CD4-positive, alpha-beta T cell treated with Interleukin-4 for 4 hours (primary cell): ENCODE measurements at regions not wholly inside any gene's neighbourhood (a gene's known extent, or its start where the extent isn't known, plus 50 kb on each side); places are given as distances from the start of the nearest gene placed in this dataset.
"Not testable (repeated sequence)": the region's sequence is repeated elsewhere in the genome, so short reads cannot be mapped to it uniquely, and the experiment has no call there.

Experiments used
- DNase-seq: peaks from one replicate; pipeline ENCODE4 v3.0.0-alpha.2; 2020

GRCh38 chr5:92081958-92082712 is 699.0 kb upstream of the ARRDC3 start:
- DNase-seq: no peak

- no peak for DNase-seq
Measured at GRCh38 chr5:92070786-92071185, 687.7 kb upstream of the ARRDC3 start.

- no peak for DNase-seq
Measured at GRCh38 chr5:92064993-92065392, 681.9 kb upstream of the ARRDC3 start.

DNA sequence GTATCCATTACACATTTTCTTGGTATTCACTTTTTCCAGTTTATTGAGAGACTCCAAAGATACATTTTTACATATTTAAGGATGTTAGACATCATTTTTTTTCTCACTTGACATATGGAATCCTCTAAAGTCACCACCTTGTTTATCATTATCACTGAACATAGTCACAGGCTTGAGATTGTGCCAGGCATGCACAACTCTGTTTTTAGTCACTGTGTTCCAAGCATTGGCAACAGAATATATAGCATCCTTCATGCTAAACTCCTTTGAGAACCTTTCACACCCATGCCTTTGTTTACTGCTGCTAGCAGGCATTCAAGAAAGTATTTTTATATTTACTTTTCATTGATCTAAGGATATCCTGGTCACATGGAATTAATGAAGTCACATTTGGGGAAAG is 668.6 kb upstream of the ARRDC3 start:
- DNase-seq: no peak

DNA sequence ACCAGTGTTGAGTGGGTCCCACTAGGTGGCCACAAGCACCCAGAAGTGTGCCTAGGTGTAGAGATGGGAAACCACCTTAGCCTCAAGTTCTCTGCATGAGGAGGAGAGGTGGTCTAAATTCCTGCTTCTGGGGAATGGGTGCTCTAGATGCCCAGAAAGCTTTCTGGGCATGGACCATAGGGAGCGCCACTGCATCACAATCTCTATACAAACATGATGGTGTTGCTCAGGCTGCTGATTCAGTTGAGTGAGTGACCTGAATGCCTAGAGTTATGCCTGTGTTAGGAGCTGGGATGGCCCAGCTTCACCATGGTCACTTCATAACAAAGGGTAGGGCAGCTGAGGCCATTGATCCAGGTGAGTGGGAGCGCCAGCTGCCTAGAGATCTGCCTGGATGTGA is 667.9 kb upstream of the ARRDC3 start:
- DNase-seq: no peak

DNA sequence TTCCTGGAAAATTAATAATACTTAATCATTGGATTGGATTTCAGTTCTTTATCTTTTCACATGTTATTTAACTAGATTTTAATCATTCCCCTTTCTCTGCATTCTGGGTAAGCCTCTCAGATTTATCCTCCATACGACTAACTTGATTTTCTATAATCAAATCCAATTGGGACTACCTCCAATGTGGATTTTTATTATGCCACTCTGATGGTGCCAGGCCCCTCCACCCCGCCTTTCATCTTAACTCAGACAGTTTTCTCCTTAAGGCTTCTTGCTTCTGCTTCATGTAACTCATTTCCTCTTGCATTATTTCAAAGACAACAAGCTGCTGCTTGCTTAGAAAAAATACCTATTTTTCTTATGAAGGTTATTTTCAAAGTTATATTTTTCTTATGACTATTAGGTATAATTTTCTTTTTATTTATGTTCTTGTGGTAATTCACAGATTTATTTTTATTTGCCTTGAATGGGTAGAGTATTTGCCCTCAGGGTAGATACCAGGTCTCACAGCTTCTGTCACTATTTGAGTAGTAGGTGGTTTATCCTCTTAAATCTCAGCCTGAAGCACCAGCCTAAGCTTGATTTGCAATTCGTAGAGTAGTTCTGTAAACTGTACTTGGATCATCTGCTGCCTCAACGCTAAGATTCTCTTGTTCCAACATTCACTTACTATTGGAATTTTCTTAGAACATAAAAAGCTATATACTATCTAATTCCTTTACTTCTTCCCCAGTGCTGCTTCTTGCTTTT is 659.0 kb upstream of the ARRDC3 start:
- no peak for DNase-seq

GRCh38 chr5:92041206-92041605 is 658.1 kb upstream of the ARRDC3 start:
- DNase-seq: no peak

- DNase-seq: not testable (repeated sequence)
Measured at GRCh38 chr5:92029792-92030191, 646.7 kb upstream of the ARRDC3 start.

GRCh38 chr5:92023555-92023954 is 640.4 kb upstream of the ARRDC3 start:
- DNase-seq: no peak

DNA sequence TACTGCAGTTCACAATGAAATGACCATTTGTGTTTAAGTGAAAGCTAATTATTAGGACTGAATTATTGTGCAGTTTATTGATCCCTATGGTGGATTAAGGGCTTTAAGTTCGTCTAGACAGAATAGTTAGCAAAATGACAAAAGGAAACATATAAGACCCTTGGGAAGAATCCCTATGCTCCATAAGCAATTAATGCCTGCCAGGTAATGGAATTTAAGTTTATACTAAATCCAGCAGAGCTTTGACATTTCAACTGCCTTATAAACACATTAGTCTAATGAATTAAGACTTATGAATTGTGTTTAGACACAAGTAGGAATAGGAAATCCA is 640.0 kb upstream of the ARRDC3 start:
- no peak for DNase-seq

GRCh38 chr5:92022415-92023140 is 639.5 kb upstream of the ARRDC3 start:
- no peak for DNase-seq

DNA sequence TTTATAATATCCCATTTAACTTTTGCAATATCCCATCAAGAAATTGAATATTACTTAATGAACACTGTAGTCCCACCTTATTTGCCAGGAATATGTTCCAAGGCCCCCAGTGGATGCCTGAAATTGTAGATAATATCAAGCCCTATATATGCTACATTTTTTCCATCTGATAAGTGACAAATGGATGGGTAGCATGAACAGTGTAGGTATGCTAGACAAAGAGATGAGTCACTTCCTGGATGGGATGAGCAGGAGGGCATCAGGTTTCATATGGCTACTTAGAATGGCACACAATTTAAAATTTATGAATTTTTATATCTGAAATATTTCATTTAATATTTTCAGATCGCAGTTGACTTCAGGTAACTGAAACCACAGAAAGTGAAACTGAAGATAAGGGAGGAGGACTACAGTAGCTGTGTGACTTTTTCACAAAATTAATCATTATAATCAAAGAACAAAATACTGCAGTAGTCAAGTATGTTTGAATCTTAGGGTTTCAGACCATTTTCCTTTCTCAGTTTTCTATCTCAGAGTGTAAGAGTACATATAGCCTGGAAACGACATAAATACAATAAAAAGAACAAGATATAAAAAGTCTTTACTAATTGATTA is 636.4 kb upstream of the ARRDC3 start:
- DNase-seq: no peak

DNA sequence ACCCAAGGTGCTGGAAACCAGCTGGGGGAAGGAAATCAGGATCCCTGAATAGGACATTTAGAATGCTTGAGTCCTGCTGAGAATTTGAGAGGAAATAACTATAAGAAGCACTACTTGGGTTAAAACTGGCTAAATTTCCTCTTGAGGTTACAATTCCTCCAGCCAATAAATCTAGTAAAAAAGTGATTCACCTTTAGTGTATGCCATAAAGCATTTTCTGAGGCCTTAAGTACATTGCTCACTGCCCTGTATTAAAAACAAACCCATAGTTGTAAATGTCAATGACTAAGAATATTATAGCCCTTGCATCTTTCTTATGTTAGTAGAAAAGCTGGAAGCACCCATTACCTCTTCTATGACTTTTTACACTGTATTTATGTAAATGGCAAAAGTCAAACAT is 634.7 kb upstream of the ARRDC3 start:
- no peak for DNase-seq

DNA sequence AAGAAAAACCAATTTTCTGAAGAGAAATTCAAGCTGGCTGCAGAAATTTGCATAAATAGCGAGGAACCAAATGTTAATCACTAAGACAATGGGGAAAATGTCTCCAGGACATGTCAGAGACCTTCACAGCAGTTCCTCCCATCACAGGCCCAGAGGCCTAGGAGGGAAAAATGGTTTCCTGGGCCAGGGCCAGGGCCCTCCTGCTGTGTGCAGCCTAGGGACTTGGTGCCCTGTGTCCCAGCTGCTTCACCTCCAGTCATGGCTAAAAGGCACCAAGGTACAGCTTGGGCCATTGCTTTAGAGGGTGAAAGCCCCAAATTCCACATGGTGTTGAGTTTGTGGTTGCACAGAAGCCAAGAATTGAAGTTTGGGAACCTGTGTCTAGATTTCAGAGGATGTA is 628.7 kb upstream of the ARRDC3 start:
- not testable (repeated sequence) for DNase-seq

DNA sequence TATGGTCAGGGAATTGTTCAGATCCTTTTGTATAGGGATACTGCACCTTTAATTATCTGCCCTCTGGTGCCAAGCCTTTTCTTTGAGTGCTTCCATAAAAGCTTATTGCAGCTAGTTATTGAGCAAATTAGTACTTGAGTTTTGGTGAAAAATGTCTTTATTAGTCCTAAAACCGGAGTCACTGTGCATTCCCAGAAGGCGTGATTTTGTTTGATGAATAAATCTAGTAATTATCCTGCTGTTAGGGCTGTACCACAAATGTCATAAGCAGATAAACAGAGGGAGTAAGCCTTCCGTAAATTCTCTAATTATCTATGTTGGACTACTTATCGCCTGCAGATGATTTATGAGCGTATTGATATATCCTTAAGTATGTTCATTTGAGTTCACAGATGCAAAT is 620.7 kb upstream of the ARRDC3 start:
- no peak for DNase-seq

DNA sequence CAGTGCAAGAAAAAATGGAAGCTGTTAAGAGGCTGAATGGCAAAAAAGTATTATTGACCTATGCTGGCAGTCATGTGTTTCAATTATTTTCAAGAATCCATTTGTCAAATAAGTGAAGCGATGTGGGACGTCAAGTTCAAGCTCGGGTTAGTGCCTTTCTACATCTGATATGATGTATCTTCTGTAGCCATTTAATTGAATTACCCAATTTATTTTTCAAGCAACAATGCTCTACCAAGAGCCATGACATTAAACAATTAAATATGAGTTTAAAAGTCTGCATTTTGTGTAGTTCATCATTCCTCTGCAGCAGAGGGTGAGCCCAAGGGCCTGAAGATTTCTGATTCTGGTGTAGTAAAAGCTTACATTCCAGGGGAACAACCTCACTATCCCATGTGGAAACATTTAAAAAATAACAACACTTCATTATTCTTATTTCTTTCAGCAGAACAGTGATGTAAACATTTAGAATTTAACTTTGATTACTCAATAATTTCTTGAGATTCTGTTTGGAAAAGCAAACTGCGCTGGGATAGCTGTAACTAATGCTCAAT is 619.7 kb upstream of the ARRDC3 start:
- DNase-seq: no peak

DNA sequence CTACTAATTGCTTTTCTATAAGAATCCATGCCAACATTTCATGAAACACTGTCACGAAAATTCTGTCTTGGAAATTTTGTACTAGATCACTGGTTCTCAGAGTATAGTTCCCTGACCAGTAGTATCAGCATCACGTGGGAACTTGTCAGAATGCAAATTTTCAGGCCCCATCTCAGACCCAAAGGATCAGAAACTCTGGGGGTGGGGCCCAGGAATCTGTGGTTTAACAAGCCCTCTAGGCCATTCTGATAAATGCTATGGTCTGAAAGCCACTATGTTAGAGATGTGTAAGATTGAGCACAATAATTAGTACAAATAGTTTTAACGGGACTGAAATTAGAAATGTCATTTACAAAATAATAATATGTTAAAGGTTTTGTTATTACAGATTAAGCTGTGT is 615.7 kb upstream of the ARRDC3 start:
- DNase-seq: no peak

- no peak for DNase-seq
Measured at GRCh38 chr5:91983869-91984268, 600.8 kb upstream of the ARRDC3 start.

DNA sequence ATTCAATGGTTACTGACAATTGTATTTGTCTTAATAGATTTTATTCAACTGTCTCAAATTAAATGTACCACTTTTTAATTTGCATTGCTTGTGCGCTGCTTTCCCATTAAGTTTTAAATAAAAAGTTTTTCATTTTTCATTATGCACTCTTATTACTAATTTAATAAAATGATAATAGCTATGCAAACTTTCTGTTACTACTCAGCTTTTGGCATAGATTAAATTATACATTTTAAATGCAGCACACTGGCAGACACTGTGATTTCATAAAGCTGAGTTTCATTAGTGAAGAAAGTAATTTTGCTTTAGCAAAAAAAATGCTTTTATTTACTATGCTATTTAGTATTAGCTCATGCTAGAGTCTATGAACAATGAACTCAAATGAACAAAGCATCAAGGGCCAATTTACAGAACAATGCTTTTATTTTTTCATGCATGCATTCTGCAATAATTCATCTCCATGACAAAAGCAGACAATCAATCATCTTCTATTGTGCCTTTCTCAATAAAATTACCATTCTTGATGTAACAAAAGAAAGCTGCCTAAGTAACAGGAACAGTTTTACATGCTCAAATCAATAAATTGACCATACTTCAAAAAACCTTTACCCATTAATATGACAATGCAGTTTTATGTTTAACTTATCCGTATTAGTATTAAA is 595.2 kb upstream of the ARRDC3 start:
- DNase-seq: no peak

DNA sequence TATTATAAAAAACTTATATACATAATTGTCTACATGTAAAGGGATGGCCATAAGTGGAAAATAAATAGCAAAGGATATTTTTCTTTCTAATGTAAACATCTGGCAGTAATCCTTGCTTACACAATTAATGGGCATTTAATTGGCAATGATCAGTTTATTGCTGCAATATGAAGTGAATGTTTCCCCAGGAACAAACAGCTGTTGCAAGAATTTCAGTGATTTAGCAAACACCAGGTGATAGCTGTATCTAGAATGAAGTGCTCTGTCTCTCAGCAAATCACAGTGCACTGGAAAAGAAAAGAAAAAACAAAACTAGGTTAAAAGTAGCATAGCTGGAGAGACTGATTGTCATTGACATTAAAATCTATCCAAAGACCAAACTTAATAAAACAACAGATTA is 594.5 kb upstream of the ARRDC3 start:
- no peak for DNase-seq

DNA sequence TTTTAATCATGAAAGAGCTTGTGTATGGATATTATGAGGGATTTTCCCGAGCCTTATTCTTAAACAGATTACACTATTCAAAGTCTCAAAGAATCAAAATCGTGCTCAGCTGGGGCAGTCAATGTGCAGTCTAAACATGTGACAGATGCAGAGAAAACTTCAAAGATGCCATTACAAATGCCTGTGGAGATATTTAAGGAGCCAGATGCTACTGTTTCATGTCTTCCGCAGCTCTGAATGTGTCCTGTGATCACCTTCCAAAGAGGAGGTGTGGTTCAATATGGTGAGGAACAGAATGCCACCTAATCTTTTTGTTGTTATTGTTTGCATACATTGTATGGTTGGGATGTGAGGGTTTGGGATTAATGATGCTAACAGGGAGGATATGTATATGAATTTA is 593.3 kb upstream of the ARRDC3 start:
- no peak for DNase-seq

DNA sequence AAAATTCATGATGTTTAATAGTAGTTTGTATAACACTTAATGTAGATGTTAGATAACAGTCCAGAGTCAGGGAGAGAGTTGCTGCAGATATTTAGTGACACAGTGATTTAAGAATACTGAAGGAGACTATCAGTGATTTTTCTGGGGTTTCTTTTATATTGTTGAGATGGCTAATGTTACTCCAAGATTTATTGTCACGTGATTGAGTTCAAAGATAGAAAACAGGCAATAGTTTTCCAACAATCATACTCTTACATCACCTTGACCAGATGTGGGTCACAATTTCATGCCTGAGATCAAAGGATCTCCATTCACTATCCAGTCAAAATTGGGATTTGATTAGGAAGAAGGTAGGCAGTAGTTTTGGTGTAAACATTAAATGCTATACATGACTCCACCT is 580.0 kb upstream of the ARRDC3 start:
- DNase-seq: no peak

DNA sequence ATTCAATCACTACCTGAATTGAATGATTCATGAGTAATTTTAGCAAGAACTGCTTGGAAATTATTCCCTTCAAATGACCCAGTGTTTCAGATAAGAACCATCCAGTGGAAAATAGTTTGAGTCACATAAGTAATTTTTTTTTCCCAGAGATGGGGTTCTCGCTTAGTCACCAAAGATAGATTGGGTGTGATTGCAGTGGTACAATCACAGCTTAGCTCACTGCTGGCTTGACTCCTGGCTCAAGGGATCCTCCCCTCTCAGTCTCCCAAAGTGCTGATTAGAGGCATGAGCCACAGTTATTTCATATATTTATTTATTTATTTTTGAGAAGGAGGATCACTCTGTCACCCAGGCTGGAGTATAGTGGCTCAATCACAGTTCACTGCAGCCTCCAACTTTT is 574.5 kb upstream of the ARRDC3 start:
- no peak for DNase-seq
